SU-DHL-6 (cell line): ENCODE measurements at regions not wholly inside any gene's neighbourhood (a gene's known extent, or its start where the extent isn't known, plus 50 kb on each side); places are given as distances from the start of the nearest gene placed in this dataset.

ENCODE experiments used
- H2AFZ ChIP-seq: fragments of 200-600 bp; sonication (generic); 2 replicates; pipeline ENCODE4 v1.6.1; 2014; ENCODE audit warnings: low read depth, mild to moderate bottlenecking, moderate library complexity, mixed read lengths, antibody characterized with exemption, low read length; ENCODE audit not compliant: severe bottlenecking
- H3F3A ChIP-seq: fragments of 200-600 bp; shearing (Covaris generic); 2 replicates; pipeline ENCODE4 v1.6.0; 2016; ENCODE audit warnings: antibody characterized with exemption, mild to moderate bottlenecking; ENCODE audit not compliant: insufficient read depth
- H3K27ac ChIP-seq: fragments of 200-600 bp; sonication (generic); 2 replicates; pipeline ENCODE4 v1.5.1; 2016; ENCODE audit warnings: low read depth, mild to moderate bottlenecking, low read length, moderate library complexity, mixed read lengths
- H3K27me3 ChIP-seq: fragments of 200-600 bp; sonication (generic), shearing (Covaris generic); 2 replicates; pipeline ENCODE4 v1.6.0; 2014; ENCODE audit warnings: mild to moderate bottlenecking, low read length
- H3K36me3 ChIP-seq: fragments of 200-600 bp; sonication (generic); 2 replicates; pipeline ENCODE4 v1.6.1; 2014; ENCODE audit warnings: mild to moderate bottlenecking, low read length, mixed read lengths
- H3K4me2 ChIP-seq: fragments of 300-600, 200-600 bp; shearing (Covaris generic), sonication (generic); 2 replicates; pipeline ENCODE4 v1.6.0; 2014; ENCODE audit warnings: low read length, low read depth, mild to moderate bottlenecking; ENCODE audit not compliant: poor library complexity, severe bottlenecking
- H3K4me3 ChIP-seq: fragments of 200-600 bp; sonication (generic); 2 replicates; pipeline ENCODE4 v1.5.1; 2014; ENCODE audit warnings: antibody characterized with exemption, low read length, mild to moderate bottlenecking, mixed read lengths; ENCODE audit not compliant: insufficient read depth, poor library complexity, severe bottlenecking
- H3K79me2 ChIP-seq: fragments of 200-600 bp; sonication (generic); 2 replicates; pipeline ENCODE4 v1.6.1; 2014; ENCODE audit warnings: mild to moderate bottlenecking, low read length, moderate library complexity; ENCODE audit not compliant: insufficient read depth
- H3K9ac ChIP-seq: fragments of 200-600 bp; sonication (generic); 2 replicates; pipeline ENCODE4 v1.7.0; 2014; ENCODE audit warnings: mild to moderate bottlenecking, low read length
- H3K9me2 ChIP-seq: fragments of 200-600 bp; sonication (generic); replicated peaks from 2 replicates; pipeline ENCODE4 v1.6.1; 2014; ENCODE audit warnings: low read length; ENCODE audit not compliant: insufficient read depth
- H3K9me3 ChIP-seq: fragments of 200-600 bp; sonication (generic); 2 replicates; pipeline ENCODE4 v1.6.1; 2014; ENCODE audit warnings: low read length, mixed read lengths; ENCODE audit not compliant: insufficient read depth
- H4K20me1 ChIP-seq: fragments of 200-600 bp; sonication (generic); 2 replicates; pipeline ENCODE4 v1.6.1; 2014; ENCODE audit warnings: low read depth, mild to moderate bottlenecking, antibody characterized with exemption, low read length, moderate library complexity, mixed read lengths
- EZH2phosphoT487 ChIP-seq: fragments of 200-600 bp; sonication (generic), shearing (Covaris generic); conservative IDR thresholded peaks from 2 replicates; pipeline ENCODE4 v1.6.1; 2018; ENCODE audit warnings: mild to moderate bottlenecking, antibody characterized with exemption, low read length, moderate library complexity, mixed read lengths
- TF ChIP-seq, protein P1 (sequence below): fragments of 200-600 bp; sonication (generic); IDR thresholded peaks from one replicate; pipeline ENCODE4 v1.5.1; 2017; ENCODE audit warnings: antibody characterized with exemption, mild to moderate bottlenecking, low read length, moderate library complexity; ENCODE audit not compliant: insufficient read depth, poor library complexity, severe bottlenecking

- Histone ChIP-seq H3K9me3 (no peaks in the 10 kb centered on the region), H3K79me2 (no peaks in the 10 kb centered on the region), H3F3A (no peaks in the 10 kb centered on the region), H2AFZ (no peak overlapping the region), H3K36me3 (no peaks in the 10 kb centered on the region), H3K9me2 (no peaks in the 10 kb centered on the region), H3K4me2 (no peak overlapping the region), H3K27me3 (no peaks in the 10 kb centered on the region), H3K27ac (no peak overlapping the region), H4K20me1 (no peaks in the 10 kb centered on the region), H3K9ac (no peak overlapping the region), H3K4me3 (no peak overlapping the region)
- TF ChIP-seq EZH2phosphoT487, result no peak
- TF ChIP-seq, protein P1, sequence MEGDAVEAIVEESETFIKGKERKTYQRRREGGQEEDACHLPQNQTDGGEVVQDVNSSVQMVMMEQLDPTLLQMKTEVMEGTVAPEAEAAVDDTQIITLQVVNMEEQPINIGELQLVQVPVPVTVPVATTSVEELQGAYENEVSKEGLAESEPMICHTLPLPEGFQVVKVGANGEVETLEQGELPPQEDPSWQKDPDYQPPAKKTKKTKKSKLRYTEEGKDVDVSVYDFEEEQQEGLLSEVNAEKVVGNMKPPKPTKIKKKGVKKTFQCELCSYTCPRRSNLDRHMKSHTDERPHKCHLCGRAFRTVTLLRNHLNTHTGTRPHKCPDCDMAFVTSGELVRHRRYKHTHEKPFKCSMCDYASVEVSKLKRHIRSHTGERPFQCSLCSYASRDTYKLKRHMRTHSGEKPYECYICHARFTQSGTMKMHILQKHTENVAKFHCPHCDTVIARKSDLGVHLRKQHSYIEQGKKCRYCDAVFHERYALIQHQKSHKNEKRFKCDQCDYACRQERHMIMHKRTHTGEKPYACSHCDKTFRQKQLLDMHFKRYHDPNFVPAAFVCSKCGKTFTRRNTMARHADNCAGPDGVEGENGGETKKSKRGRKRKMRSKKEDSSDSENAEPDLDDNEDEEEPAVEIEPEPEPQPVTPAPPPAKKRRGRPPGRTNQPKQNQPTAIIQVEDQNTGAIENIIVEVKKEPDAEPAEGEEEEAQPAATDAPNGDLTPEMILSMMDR, result no peak
These were observed 64.6 kb upstream of the DOCK1 start for GRCh38 chr10:126840576-126841135.

DNA sequence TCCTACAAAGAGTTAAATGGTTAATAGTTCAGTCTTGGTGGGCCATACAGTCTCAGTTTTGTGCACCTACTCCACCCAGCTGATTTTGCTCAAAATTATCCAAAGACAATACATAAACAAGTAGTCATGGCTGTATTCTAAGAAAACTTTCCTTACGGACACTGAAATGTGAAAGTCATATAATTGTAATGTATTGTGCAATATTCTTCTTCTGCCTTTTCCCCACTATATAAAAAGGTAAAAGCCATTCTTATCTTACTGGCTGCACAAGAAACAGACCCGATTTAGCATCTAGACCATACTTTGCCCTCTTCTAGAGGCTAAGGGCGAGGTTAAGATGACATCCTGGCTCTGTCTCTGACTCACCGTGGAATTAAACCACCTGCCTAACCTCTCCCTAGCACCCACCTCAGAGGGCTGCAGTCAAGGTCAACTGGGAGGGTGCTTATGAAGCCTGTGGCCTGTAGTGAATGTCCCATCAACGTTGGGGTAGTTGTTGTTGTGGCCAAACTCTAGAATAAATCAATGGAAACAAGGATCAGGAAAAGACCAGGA is 63.8 kb upstream of the DOCK1 start:
- H3F3A ChIP-seq, result no peaks in the 10 kb centered on the region
- H3K4me2 ChIP-seq, result no peak overlapping the region
- H3K9ac ChIP-seq, result no peak overlapping the region
- H3K9me2 ChIP-seq, result no peaks in the 10 kb centered on the region
- H3K27ac ChIP-seq, result no peak overlapping the region
- no peak overlapping the region for H2AFZ ChIP-seq
- H3K79me2 ChIP-seq, result no peaks in the 10 kb centered on the region
- no peak overlapping the region for H3K4me3 ChIP-seq
- H3K9me3 ChIP-seq, result no peaks in the 10 kb centered on the region
- H4K20me1 ChIP-seq, result no peaks in the 10 kb centered on the region
- no peaks in the 10 kb centered on the region for H3K27me3 ChIP-seq
- H3K36me3 ChIP-seq, result no peaks in the 10 kb centered on the region
- TF ChIP-seq, protein P1, result no peak
- no peak for TF ChIP-seq EZH2phosphoT487

DNA sequence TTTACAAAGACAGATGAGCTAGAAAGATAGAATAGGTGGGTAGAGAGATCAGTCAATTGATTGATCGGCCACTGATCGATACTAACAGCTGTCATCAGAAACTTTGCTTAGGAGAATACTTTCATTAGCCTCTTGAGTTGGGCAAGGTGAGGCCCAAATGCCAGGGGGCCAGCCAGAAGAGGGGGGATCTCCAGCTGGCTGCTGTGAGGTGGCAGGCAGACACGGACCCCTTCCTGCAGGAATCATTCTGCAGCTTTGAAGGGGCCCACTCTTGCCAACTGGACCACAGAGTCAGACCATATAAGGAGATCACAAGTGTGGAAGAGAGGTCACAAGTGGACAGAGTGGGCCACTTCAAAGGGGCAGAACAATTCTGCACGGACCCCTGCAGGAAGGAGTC is 62.9 kb upstream of the DOCK1 start:
- H3K4me3 ChIP-seq, result no peak overlapping the region
- H2AFZ ChIP-seq, result no peak overlapping the region
- H3K9me2 ChIP-seq, result no peaks in the 10 kb centered on the region
- TF ChIP-seq, protein P1, result no peak
- TF ChIP-seq EZH2phosphoT487, result no peak
- no peaks in the 10 kb centered on the region for H3K9me3 ChIP-seq
- no peak overlapping the region for H3K27ac ChIP-seq
- H3K27me3 ChIP-seq, result no peaks in the 10 kb centered on the region
- H3F3A ChIP-seq, result no peaks in the 10 kb centered on the region
- no peaks in the 10 kb centered on the region for H3K79me2 ChIP-seq
- no peaks in the 10 kb centered on the region for H4K20me1 ChIP-seq
- no peaks in the 10 kb centered on the region for H3K36me3 ChIP-seq
- H3K9ac ChIP-seq, result no peak overlapping the region
- H3K4me2 ChIP-seq, result no peak overlapping the region
